HEK293 (cell line): ENCODE measurements at regions not wholly inside any gene's neighbourhood (a gene's known extent, or its start where the extent isn't known, plus 50 kb on each side); places are given as distances from the start of the nearest gene placed in this dataset.

Source experiments
- CTCF ChIA-PET: fragments of 350-600 bp; formaldehyde crosslinking; extraction: SDS; loops from one replicate; lab custom pipeline; 2021; ENCODE audit warnings: antibody characterized with exemption; lab: Yijun Ruan, JAX
- POLR2A ChIA-PET: fragments of 300-600 bp; formaldehyde crosslinking; extraction: SDS; loops from one replicate; lab custom pipeline; 2020; ENCODE audit warnings: antibody characterized with exemption, inconsistent platforms; lab: Yijun Ruan, JAX
- H3K27ac ChIP-seq: fragments of 200-500 bp; sonication (Bioruptor generic); 2 replicates; pipeline ENCODE4 v1.5.1; 2014; ENCODE audit warnings: low read depth, low read length, control low read depth, inconsistent platforms; ENCODE audit errors: extremely low read depth
- H3K36me3 ChIP-seq, 2 experiments: fragments of 200-500 bp in 1 of 2; sonication (Bioruptor generic) in 1 of 2; 1 replicate in 1 of 2; 2 replicates in 1 of 2; pipeline ENCODE4 v1.5.1; 2014 to 2017; ENCODE audit warnings: inconsistent platforms in 2 of 2, low read length in 2 of 2; ENCODE audit not compliant: control insufficient read depth in 2 of 2, insufficient read depth in 1 of 2
- H3K4me1 ChIP-seq: fragments of 200-500 bp; sonication (Bioruptor generic); 2 replicates; pipeline ENCODE4 v1.5.1; 2014; ENCODE audit warnings: mild to moderate bottlenecking, low read length, inconsistent platforms; ENCODE audit not compliant: control insufficient read depth, insufficient read depth
- H3K4me3 ChIP-seq: 2 replicates; pipeline ENCODE4 v1.5.1; 2011; ENCODE audit warnings: low read depth, mild to moderate bottlenecking, control low read depth, low read length, moderate library complexity
- H3K9me3 ChIP-seq: fragments of 200-500 bp; sonication (Bioruptor generic); 2 replicates; pipeline ENCODE4 v1.5.1; 2014; ENCODE audit warnings: low read depth, low read length, inconsistent platforms; ENCODE audit not compliant: control insufficient read depth, insufficient read depth
- BCL11B ChIP-seq: fragments of 450-650 bp; formaldehyde crosslinking; IDR thresholded peaks from 2 replicates; pipeline ENCODE4 v1.5.1; 2016; ENCODE audit warnings: low read depth, missing biosample characterization, missing genetic modification characterization
- HOXD13 ChIP-seq: sonication (generic); formaldehyde crosslinking; IDR thresholded peaks from 2 replicates; pipeline ENCODE4 v1.8.0; 2022; ENCODE audit warnings: missing genetic modification reagents, borderline replicate concordance
- SETDB1 ChIP-seq: IDR thresholded peaks from one replicate; pipeline ENCODE4 v1.6.1; 2017; ENCODE audit warnings: mild to moderate bottlenecking, low read length, moderate library complexity, mixed read lengths; ENCODE audit not compliant: insufficient read length
- SP7 ChIP-seq: fragments of 450-650 bp; formaldehyde crosslinking; IDR thresholded peaks from 2 replicates; pipeline ENCODE4 v1.5.1; 2016; ENCODE audit warnings: missing biosample characterization, missing genetic modification characterization
- TCF7L2 ChIP-seq: IDR thresholded peaks from 2 replicates; pipeline ENCODE4 v1.6.1; 2011; ENCODE audit warnings: low read depth, mild to moderate bottlenecking, inconsistent platforms, low read length, moderate library complexity, borderline replicate concordance
- TRIM28 ChIP-seq: IDR thresholded peaks from 2 replicates; pipeline ENCODE4 v1.6.1; 2011; ENCODE audit warnings: low read length, control low read depth, borderline replicate concordance
- WT1 ChIP-seq: fragments of 450-650 bp; formaldehyde crosslinking; IDR thresholded peaks from 2 replicates; pipeline ENCODE4 v1.5.1; 2016; ENCODE audit warnings: missing biosample characterization, missing genetic modification characterization
- ZBTB17 ChIP-seq: fragments of 450-650 bp; formaldehyde crosslinking; IDR thresholded peaks from 2 replicates; pipeline ENCODE4 v1.5.1; 2016; ENCODE audit warnings: missing biosample characterization, missing genetic modification characterization
- ZFP37 ChIP-seq: fragments of 450-650 bp; formaldehyde crosslinking; IDR thresholded peaks from 2 replicates; pipeline ENCODE4 v1.5.1; 2016; ENCODE audit warnings: missing biosample characterization, missing genetic modification characterization
- ZNF169 ChIP-seq: fragments of 450-650 bp; formaldehyde crosslinking; IDR thresholded peaks from 2 replicates; pipeline ENCODE4 v1.5.1; 2016; ENCODE audit warnings: missing biosample characterization, missing genetic modification characterization
- ZNF19 ChIP-seq: fragments of 450-650 bp; formaldehyde crosslinking; IDR thresholded peaks from 2 replicates; pipeline ENCODE4; 2016; ENCODE audit warnings: missing biosample characterization, missing genetic modification characterization, low read depth
- ZNF2 ChIP-seq: fragments of 450-650 bp; formaldehyde crosslinking; IDR thresholded peaks from 2 replicates; pipeline ENCODE4 v1.5.1; 2016; ENCODE audit warnings: missing biosample characterization, missing genetic modification characterization
- ZNF214 ChIP-seq: fragments of 450-650 bp; formaldehyde crosslinking; IDR thresholded peaks from 2 replicates; pipeline ENCODE4 v1.5.1; 2017; ENCODE audit warnings: missing biosample characterization, mild to moderate bottlenecking, missing genetic modification characterization, borderline replicate concordance
- ZNF423 ChIP-seq: fragments of 450-650 bp; formaldehyde crosslinking; IDR thresholded peaks from 2 replicates; pipeline ENCODE4 v1.5.1; 2016; ENCODE audit warnings: missing biosample characterization, missing genetic modification characterization
- ZNF510 ChIP-seq: fragments of 450-650 bp; formaldehyde crosslinking; IDR thresholded peaks from 2 replicates; pipeline ENCODE4 v1.5.1; 2018; ENCODE audit warnings: mild to moderate bottlenecking, missing genetic modification characterization, missing biosample characterization; ENCODE audit not compliant: insufficient replicate concordance
- ZNF521 ChIP-seq: fragments of 450-650 bp; formaldehyde crosslinking; IDR thresholded peaks from 2 replicates; pipeline ENCODE4 v1.5.1; 2017; ENCODE audit warnings: missing biosample characterization, mild to moderate bottlenecking, missing genetic modification characterization
- TF ChIP-seq, protein P1 (sequence below): fragments of 450-650 bp; formaldehyde crosslinking; IDR thresholded peaks from 2 replicates; pipeline ENCODE4 v1.5.1; 2016; ENCODE audit warnings: missing biosample characterization, missing genetic modification characterization
- TF ChIP-seq, protein P2 (sequence below): fragments of 450-650 bp; formaldehyde crosslinking; IDR thresholded peaks from 2 replicates; pipeline ENCODE4 v1.5.1; 2016; ENCODE audit warnings: missing biosample characterization, missing genetic modification characterization, borderline replicate concordance
- TF ChIP-seq, protein P3 (sequence below): fragments of 450-650 bp; formaldehyde crosslinking; IDR thresholded peaks from 2 replicates; pipeline ENCODE4 v1.5.1; 2017; ENCODE audit warnings: missing biosample characterization, mild to moderate bottlenecking, missing genetic modification characterization, moderate library complexity
- TF ChIP-seq, protein P4 (sequence below): fragments of 450-650 bp; formaldehyde crosslinking; IDR thresholded peaks from 2 replicates; pipeline ENCODE4 v1.5.0; 2017; ENCODE audit warnings: missing biosample characterization, missing genetic modification characterization, borderline replicate concordance
- TF ChIP-seq, protein P5 (sequence below): fragments of 450-650 bp; formaldehyde crosslinking; optimal IDR thresholded peaks from 2 replicates; pipeline ENCODE3; 2016; ENCODE audit warnings: missing biosample characterization, mild to moderate bottlenecking, missing genetic modification characterization
- TF ChIP-seq, protein P6 (sequence below): fragments of 450-650 bp; formaldehyde crosslinking; IDR thresholded peaks from 2 replicates; pipeline ENCODE4 v1.5.1; 2016; ENCODE audit warnings: missing biosample characterization, missing genetic modification characterization

DNA sequence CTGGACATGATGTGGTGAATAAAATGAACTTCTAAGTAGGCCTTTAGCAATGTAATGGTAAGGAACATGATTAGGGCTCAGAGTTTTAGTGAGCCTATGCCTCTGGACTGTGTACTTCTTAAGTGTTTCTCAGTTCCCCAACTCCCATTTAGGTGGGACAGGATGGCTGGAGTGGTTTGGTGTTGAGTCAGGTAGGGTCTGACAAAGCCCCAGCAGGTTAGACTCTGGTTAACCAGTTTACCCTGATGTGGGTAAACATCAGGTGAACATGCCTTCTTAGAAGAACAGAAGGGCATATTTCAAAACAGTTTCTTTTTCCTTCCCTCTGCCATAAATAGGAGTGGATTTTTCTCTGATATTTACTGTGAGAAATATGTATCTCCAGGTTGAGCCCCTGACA is 1548.7 kb downstream of the GRIK2 start:
- Histone ChIP-seq H3K27ac (no peak overlapping the region), H3K4me1 (no peaks in the 10 kb centered on the region), H3K36me3 (no peaks in the 10 kb centered on the region), H3K4me3 (no peak overlapping the region), H3K9me3 (no peaks in the 10 kb centered on the region)
- ChIA-PET POLR2A (no interaction called here), CTCF (no interaction called here)
- TF ChIP-seq ZNF423, result no peak
- TF ChIP-seq WT1 (tag by site-specific recombination), result no peak
- no peak for TF ChIP-seq ZNF19 (tag by site-specific recombination)
- TF ChIP-seq, protein P1, sequence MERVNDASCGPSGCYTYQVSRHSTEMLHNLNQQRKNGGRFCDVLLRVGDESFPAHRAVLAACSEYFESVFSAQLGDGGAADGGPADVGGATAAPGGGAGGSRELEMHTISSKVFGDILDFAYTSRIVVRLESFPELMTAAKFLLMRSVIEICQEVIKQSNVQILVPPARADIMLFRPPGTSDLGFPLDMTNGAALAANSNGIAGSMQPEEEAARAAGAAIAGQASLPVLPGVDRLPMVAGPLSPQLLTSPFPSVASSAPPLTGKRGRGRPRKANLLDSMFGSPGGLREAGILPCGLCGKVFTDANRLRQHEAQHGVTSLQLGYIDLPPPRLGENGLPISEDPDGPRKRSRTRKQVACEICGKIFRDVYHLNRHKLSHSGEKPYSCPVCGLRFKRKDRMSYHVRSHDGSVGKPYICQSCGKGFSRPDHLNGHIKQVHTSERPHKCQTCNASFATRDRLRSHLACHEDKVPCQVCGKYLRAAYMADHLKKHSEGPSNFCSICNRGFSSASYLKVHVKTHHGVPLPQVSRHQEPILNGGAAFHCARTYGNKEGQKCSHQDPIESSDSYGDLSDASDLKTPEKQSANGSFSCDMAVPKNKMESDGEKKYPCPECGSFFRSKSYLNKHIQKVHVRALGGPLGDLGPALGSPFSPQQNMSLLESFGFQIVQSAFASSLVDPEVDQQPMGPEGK, result no peak
- no peak for TF ChIP-seq ZNF169 (tag by site-specific recombination)
- no peak for TF ChIP-seq ZNF214 (tag by site-specific recombination)
- no peak for TF ChIP-seq SP7
- TF ChIP-seq HOXD13 (CRISPR knock-in tag), result no peak
- no peak for TF ChIP-seq ZNF510 (tag by site-specific recombination)
- TF ChIP-seq ZNF521 (tag by site-specific recombination), result no peak
- no peak for TF ChIP-seq TCF7L2
- no peak for TF ChIP-seq BCL11B (tag by site-specific recombination)
- TF ChIP-seq, protein P2, sequence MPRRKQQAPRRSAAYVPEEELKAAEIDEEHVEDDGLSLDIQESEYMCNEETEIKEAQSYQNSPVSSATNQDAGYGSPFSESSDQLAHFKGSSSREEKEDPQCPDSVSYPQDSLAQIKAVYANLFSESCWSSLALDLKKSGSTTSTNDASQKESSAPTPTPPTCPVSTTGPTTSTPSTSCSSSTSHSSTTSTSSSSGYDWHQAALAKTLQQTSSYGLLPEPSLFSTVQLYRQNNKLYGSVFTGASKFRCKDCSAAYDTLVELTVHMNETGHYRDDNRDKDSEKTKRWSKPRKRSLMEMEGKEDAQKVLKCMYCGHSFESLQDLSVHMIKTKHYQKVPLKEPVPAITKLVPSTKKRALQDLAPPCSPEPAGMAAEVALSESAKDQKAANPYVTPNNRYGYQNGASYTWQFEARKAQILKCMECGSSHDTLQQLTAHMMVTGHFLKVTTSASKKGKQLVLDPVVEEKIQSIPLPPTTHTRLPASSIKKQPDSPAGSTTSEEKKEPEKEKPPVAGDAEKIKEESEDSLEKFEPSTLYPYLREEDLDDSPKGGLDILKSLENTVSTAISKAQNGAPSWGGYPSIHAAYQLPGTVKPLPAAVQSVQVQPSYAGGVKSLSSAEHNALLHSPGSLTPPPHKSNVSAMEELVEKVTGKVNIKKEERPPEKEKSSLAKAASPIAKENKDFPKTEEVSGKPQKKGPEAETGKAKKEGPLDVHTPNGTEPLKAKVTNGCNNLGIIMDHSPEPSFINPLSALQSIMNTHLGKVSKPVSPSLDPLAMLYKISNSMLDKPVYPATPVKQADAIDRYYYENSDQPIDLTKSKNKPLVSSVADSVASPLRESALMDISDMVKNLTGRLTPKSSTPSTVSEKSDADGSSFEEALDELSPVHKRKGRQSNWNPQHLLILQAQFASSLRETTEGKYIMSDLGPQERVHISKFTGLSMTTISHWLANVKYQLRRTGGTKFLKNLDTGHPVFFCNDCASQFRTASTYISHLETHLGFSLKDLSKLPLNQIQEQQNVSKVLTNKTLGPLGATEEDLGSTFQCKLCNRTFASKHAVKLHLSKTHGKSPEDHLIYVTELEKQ (tag by site-specific recombination), result no peak
- TF ChIP-seq, all 188 proteins: peak for 0

DNA sequence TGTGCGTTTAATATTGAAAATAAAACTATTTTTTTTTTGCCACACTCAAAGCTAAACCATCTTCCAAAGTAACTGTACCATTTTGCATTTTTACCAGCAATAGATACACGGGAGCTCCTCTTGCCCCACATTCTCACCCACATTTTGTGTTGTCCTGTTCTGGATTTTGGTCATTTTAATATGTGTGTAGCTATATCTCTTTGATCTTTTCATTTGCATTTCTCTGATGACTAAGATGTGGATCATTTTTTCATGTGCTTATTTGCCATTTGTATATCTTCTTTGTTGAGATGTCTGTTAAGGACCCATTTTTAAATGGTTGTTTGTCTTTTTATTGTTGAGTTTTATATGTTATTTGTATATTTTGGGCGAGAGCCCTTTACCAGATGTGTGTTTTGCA is 1543.5 kb downstream of the GRIK2 start:
- CTCF ChIA-PET, result no interaction called here
- POLR2A ChIA-PET, result no interaction called here
- H3K4me1 ChIP-seq, result no peaks in the 10 kb centered on the region
- H3K36me3 ChIP-seq, result no peaks in the 10 kb centered on the region
- no peak overlapping the region for H3K27ac ChIP-seq
- H3K9me3 ChIP-seq, result no peaks in the 10 kb centered on the region
- H3K4me3 ChIP-seq, result no peak overlapping the region
- TF ChIP-seq TRIM28 (no peak), ZNF2 (no peak), ZBTB17 (tag by site-specific recombination) (no peak), ZFP37 (tag by site-specific recombination) (no peak), SETDB1 (no peak)
- TF ChIP-seq, protein P3, sequence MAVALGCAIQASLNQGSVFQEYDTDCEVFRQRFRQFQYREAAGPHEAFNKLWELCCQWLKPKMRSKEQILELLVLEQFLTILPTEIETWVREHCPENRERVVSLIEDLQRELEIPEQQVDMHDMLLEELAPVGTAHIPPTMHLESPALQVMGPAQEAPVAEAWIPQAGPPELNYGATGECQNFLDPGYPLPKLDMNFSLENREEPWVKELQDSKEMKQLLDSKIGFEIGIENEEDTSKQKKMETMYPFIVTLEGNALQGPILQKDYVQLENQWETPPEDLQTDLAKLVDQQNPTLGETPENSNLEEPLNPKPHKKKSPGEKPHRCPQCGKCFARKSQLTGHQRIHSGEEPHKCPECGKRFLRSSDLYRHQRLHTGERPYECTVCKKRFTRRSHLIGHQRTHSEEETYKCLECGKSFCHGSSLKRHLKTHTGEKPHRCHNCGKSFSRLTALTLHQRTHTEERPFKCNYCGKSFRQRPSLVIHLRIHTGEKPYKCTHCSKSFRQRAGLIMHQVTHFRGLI (tag by site-specific recombination), result no peak
- TF ChIP-seq, protein P4, sequence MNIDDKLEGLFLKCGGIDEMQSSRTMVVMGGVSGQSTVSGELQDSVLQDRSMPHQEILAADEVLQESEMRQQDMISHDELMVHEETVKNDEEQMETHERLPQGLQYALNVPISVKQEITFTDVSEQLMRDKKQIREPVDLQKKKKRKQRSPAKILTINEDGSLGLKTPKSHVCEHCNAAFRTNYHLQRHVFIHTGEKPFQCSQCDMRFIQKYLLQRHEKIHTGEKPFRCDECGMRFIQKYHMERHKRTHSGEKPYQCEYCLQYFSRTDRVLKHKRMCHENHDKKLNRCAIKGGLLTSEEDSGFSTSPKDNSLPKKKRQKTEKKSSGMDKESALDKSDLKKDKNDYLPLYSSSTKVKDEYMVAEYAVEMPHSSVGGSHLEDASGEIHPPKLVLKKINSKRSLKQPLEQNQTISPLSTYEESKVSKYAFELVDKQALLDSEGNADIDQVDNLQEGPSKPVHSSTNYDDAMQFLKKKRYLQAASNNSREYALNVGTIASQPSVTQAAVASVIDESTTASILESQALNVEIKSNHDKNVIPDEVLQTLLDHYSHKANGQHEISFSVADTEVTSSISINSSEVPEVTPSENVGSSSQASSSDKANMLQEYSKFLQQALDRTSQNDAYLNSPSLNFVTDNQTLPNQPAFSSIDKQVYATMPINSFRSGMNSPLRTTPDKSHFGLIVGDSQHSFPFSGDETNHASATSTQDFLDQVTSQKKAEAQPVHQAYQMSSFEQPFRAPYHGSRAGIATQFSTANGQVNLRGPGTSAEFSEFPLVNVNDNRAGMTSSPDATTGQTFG, result no peak
- TF ChIP-seq, protein P5, sequence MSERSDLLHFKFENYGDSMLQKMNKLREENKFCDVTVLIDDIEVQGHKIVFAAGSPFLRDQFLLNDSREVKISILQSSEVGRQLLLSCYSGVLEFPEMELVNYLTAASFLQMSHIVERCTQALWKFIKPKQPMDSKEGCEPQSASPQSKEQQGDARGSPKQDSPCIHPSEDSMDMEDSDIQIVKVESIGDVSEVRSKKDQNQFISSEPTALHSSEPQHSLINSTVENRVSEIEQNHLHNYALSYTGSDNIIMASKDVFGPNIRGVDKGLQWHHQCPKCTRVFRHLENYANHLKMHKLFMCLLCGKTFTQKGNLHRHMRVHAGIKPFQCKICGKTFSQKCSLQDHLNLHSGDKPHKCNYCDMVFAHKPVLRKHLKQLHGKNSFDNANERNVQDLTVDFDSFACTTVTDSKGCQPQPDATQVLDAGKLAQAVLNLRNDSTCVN (tag by site-specific recombination), result no peak
- TF ChIP-seq, protein P6, sequence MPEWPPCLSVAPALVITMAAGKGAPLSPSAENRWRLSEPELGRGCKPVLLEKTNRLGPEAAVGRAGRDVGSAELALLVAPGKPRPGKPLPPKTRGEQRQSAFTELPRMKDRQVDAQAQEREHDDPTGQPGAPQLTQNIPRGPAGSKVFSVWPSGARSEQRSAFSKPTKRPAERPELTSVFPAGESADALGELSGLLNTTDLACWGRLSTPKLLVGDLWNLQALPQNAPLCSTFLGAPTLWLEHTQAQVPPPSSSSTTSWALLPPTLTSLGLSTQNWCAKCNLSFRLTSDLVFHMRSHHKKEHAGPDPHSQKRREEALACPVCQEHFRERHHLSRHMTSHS, result no peak
